Upper lobe of left lung (tissue), 4 donors: ENCODE measurements at regions not wholly inside any gene's neighbourhood (a gene's known extent, or its start where the extent isn't known, plus 50 kb on each side); places are given as distances from the start of the nearest gene placed in this dataset.

Experiments used
- CTCF ChIP-seq, 6 experiments: fragments of 450-650 bp in 4 of 6; fragments of 200-600 bp in 2 of 6; sonication (generic) in 2 of 6; IDR thresholded peaks; one replicate each; pipeline ENCODE4 v1.5.1; 2016 to 2019; ENCODE audit warnings: antibody characterized with exemption in 6 of 6
- POLR2A ChIP-seq, 4 donors: fragments of 450-650 bp; IDR thresholded peaks; one replicate each; pipeline ENCODE4 v1.5.1; 2016 to 2017; ENCODE audit warnings: antibody characterized with exemption in 4 of 4, mild to moderate bottlenecking in 2 of 4
- POLR2AphosphoS5 ChIP-seq, 2 donors: sonication (generic); formaldehyde crosslinking; IDR thresholded peaks; one replicate each; pipeline ENCODE4 v1.5.1; 2017; ENCODE audit warnings: antibody characterized with exemption in 2 of 2

- TF ChIP-seq CTCF (IDR thresholded peaks at IDR 0.05) (no peak), POLR2A (IDR thresholded peaks at IDR 0.05) (no peak), POLR2AphosphoS5 (IDR thresholded peaks at IDR 0.05) (no peak)
Measured at GRCh38 chr20:40462566-40462965, 226.5 kb downstream of the MAFB start.
